Eye (tissue), 1 donor: ENCODE measurements at regions not wholly inside any gene's neighbourhood (a gene's known extent, or its start where the extent isn't known, plus 50 kb on each side); places are given as distances from the start of the nearest gene placed in this dataset.
A peak's percentile ranks its signal among the peaks of the same experiment; 100 is the strongest.
"Not testable (repeated sequence)": the region's sequence is repeated elsewhere in the genome, so short reads cannot be mapped to it uniquely, and the experiment has no call there.

Source experiments
- DNase-seq: peaks from one replicate; pipeline ENCODE4 v3.0.0-alpha.2; 2015

DNA sequence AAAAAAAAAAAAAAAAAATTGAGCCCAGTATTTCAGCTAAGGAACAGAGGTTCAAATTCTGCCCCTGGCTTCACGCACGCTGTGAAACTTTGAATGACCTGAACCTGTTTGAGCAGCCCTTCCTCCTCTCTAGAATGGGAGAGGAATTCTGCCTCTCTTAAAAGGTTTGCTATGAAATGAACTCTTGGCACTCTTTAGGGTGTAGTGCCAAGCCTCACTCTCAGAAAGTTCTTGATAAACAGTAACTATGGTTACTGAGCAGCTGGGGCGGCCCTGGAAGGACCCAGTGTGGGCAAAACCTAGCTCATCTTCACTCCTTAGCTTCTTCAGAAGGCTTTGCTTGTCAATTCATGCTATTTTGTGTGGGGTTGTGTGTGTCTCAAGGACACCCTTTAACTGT is 73.7 kb downstream of the GEMIN8 start:
- DNase-seq = no peak

DNA sequence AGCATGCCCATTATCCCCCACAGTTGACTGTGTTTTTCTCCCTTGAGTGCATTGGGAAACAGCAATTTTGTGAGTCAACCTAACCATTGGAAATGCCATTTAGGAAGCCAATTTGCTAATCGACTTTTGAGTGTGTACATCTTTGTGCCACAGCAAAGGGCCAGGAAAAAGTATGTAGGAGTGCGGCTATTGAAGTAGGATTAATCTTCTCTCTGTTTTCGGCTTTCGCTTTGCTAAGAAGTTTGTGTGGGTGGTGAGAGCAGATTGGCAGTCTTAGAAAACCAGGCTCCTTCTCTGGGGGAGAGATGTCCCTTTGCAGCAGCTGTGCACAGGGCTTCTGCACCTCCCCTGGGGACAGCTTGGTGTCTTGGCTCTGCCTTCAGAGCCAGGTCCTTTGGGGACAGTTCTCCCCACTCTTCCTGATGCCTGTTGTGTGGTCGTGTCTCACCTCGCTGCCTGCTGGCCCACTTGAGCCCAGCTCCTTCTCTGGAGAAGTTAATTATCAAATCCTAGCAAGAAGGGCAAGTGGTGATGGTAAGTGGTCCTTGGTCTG is 74.5 kb downstream of the GEMIN8 start:
- no peak for DNase-seq

DNA sequence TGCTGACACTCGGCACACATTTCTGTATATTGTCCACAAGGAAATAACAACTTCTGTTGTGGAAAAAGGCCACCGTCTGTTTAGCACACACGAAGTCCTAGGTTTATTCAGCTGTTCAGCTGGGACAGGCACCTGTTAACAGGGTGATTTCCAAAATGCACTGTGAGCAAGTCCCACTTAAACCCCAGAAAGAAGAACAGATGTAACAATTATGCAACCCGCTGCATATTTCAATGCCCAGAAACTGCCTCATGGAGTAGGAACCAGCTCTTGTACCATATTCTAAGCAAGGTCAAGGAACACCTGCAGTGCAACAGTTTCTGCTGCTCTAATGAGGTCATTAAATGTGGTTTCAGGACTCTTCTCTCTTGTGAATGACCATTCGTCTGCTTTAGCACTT is 77.1 kb downstream of the GEMIN8 start:
- peak; percentile 28 for DNase-seq

DNA sequence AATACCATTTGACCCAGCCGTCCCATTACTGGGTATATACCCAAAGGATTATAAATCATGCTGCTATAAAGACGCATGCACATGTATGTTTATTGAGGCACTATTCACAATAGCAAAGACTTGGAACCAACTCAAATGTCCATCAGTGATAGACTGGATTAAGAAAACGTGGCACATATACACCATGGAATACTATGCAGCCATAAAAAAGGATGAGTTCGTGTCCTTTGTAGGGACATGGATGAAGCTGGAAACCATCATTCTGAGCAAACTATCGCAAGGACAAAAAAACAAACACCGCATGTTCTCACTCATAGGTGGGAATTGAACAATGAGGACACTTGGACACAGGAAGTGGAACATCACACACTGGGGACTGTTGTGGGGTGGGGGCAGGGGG is 83.5 kb downstream of the GEMIN8 start:
- not testable (repeated sequence) for DNase-seq

DNA sequence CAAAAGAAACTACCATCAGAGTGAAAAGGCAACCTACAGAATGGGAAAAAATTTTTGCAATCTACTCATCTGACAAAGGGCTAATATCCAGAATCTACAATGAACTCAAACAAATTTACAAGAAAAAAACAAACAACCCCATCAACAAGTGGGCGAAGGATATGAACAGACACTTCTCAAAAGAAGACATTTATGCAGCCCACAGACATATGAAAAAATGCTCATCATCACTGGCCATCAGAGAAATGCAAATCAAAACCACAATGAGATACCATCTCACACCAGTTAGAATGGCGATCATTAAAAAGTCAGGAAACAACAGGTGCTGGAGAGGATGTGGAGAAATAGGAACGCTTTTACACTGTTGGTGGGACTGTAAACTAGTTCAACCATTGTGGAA is 83.9 kb downstream of the GEMIN8 start:
- DNase-seq = not testable (repeated sequence)

DNA sequence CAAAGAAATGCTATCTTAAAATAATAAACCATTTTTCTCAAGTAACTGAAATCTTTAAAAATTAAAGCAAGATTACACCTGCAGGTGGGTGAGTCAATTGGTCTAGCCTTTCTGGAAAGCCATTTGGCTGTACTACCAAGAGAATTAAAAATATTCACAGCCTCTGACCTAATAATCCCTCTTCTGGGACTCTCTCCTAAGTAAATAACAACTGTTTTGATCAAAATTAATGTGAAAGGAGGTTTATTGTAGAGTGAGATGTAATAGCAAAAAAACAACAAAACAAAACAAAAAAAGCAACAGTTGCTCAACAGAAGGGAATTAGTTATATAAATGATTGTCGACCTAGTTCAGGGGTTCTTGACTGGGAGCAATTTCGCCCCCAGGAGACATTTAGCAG is 89.0 kb downstream of the GEMIN8 start:
- DNase-seq = no peak

DNA sequence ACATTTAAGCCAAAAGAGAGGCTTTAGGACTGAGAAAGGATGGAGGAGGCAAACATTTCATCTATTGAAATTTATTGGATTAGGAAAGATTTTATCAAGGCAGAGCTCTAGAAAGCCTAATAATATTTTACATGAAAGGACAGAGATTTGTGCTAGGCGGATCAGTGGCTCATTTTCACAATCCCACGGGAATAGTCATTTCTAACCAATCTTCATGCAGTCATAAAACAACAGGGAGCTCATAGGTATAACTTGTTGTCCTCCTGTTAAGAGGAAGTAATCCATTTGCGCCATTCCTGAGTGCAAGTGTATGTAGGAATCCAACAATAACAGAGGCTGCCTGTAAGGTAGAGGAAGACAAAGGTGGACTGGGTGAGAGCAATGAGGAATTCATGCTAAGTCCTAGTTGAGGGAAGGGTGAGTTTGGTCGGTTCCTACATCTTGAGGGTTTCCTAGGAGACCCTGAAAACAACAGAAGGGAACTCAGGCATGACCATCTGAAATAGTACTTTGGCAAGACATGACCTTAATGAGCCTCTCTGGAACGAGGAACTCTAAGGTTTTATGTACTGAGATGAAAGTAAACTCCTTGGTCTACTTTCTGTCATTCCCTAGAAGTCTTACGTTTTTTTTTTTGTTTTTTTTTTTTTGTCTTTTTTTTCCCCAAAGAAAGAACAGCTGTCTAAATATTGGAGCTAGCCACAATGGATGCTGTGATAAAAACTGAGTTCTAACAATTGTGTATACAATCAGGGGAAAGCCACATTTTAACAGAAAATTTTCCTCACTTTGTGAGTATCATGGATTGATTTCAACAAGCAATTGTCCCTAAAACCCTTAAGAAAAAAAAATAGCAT is 89.7 kb downstream of the GEMIN8 start:
- DNase-seq = peak; percentile 32

DNA sequence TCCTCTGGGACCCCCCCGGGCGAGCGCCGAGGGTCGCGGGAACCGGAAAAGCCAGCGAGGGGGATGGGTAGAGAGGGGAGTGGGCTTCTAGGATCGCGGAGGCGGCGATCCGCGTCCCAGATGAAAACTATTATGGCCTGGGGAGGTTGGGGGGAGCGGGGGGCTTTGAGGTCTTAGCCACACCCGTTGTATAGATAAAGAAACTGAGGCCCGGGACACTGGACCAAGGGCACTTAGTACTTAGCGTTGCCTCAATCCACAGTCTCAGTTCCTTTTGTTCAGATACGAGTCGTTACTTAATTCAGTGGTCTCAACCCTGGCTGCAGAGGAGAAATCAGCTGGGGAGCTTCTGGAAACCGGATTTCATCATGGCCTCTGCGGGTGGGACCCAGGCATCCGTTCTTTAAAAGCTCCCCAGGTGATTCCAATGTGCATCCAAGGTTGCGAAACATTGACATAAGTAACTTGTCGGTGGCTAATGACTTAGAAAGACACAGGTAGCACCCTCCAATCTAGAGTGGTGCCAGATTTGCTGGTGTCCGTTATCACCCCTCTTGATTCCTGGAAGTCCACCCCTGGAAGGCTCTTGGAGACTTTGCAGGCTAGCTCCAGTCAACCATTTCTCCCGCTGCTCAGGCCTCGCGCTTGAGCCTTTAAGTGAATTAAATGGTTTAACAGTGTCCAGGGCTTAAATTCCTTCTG is 90.7 kb downstream of the GEMIN8 start:
- no peak for DNase-seq

DNA sequence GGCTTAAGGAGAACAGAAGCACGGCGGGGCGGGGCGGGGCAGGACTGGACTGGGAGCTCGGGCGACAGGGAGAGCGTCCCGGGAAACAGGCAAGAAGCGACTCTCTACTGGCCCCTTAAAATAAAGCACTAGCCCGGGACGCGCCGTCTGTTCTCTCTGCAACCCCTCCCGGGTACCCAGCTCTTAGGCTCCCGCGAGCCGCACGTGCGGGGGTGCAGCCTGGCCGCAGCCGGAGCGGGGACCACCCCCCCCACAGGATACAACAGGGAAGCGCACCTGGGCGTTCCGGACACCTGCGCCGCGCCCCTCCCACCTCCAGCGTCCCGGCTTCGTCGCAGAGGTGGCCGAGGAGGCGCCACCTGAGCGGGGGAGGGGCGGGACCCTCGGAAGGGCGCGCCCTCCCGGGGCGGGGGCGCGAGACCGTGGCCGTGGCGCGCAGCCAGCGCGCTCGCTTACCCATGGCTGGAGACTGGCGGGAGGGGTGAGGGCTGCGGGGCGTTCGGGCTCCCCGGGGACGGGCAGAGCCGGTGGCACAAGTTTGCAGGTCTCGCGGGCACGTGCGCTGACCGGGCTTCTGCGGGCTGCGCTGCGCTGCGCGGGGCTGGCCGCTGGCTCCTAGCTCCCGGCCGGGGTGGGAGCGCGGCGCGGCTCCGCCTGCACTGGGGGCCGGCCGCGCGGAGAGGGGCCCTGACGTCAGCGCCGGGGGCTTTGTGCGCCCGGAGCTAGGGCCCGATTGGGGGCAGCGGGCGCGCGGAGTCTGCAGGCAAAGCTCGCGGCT is 91.5 kb downstream of the GEMIN8 start:
- peak; percentile 68 for DNase-seq

DNA sequence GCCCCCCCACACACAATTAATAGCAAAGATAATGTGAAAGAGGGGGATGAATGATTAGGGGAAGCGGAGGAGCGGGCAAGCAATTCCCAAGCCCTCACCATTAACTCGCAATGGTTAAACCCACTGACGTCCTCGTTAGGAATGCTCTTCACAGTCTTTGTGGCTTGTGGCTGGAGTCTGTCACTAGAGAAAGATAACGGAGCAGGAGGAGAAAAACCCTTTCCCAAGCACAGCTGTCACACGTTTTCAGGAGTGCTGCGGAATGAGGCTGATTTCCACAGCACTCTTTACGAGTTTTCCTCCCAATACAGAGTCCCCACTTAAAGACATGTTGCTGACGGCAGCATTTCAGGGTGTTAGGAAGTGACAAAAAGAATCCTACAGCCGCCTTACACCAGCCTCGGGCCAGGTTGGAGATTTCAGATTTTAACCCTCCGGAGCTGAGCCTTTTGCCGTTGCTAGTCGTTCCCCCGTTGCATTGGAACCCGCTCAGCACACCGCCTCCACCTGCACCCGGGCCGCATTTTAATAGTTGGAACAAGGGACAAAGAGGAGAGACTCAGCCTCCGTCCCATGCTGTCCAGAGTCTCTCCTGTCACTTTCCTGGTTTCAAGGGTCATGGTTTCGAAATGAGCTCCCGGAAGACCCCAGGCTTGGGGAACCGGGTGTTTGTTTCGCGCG is 92.2 kb downstream of the GEMIN8 start:
- DNase-seq = peak; percentile 68

DNA sequence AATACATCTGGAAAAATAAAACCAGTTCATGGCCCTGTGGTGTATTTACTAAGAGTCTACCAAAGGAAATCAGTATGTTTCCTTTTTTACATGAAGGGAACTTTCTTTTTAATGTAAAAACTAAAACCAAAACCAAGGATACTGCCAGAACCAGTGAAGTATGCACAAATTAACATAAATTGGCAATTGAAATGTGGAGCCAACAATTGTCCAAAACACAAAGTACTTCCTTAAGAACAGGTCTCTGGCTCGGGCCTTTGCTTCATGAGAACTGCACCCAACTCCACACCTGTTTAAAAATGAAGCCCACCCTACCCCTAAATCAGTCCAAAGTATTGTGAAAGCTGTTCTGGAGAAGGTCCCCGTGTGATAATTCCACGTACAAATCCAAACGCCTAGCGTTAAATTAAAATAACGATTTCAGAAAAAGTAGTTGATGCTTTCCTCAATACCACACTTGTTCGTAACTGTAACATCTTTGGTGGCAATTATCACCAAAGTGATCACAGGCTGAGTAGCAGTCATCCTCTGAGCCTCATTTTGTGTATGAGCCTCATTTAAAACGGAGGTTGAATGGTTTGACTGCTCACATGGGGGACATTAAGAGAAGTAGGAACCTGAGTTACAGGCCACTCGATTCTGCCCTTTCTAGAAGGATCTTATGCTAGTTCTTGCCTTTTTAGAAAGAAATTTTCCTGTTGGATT is 93.0 kb downstream of the GEMIN8 start:
- peak; percentile 22 for DNase-seq

DNA sequence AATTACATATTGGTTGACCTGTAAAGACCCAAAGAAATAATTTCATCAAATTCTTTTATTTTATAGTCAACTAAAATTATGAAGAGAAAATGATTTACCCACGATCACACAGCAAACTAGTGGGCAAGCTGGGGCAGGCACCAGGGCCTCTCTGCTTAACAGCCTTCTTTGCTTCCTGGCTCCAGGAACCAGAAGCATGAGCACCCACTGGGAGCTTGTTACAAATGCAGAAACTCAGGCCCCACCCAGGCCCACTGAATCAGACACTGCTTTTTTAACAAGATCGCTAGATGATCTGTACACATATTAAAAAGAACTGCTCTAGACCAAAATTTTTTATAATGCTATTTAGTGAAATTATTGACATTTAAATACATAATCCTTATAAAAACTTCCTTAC is 95.0 kb downstream of the GEMIN8 start:
- DNase-seq = no peak

DNA sequence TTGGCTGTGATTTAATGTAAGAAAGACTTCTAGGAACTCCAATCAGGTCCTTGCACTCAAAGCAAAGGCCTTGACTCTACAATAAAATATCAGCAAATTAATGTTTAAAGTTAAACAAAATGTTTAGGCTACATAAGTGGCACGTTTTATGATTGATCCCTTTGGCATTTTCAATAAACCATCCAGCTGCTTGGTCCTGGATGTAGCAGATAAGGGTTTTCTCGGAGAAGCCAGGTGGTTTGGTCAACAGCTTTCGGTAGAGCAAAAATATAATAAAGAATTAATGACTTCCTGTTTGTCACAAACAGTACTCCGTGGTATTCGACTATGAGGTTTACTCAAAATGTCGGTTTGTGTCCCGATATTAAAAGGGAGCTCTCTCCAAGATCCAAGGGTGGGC is 95.8 kb downstream of the GEMIN8 start:
- DNase-seq = no peak

DNA sequence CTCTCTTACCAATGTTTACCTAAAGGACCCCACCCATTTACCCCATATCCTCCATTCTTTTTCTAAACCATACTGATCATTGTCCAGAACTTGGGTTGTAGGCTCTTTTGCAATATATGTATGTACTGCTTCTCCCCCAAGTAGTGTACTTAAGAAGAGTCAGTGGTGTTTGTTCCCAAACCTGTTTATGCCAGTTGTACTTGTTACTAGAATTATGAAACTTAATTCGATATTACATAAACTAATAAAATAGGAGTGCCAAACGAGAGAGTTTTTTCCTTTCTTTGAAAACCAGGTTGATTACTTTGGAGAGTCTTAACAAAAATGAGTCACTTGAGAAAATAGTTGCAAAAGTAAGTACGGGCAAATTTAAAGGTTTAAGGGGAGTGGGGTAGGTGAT is 96.3 kb downstream of the GEMIN8 start:
- no peak for DNase-seq

DNA sequence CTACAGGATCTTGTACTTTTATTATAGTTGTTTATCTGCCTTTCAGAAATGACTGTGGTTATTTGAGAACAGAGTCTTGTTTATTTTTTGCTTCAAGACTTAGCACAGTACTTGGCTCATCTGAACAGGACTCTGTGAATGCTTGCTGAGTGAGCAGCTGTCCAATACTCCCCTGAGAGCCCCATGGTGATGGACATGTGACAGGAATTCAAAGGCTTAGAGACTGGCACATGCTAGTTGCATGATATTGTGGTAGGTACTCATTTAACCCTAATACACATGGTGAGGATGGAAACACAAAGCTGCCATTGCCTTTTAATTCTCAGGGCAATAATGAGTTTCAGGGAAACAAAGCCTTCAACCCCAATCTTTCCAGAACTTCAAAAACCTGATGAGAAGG is 97.3 kb downstream of the GEMIN8 start:
- no peak for DNase-seq

DNA sequence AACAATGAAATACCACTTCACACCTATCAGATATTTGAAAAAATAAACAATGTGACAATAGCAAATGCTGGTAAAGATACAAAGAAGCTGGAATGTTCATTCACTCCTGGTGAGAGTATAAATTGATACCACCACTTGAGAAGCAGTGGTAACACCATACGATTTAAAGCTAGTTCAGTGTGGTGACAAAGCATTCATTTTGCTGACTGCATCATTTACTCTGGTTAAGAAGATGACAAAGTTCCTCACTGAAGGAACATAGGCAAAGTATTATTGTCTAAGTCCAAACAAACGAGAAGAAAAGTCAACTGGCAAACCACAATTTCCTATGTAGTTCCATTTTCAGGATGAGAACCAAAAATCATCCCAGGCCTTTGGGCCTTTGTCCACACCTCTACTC is 102.5 kb downstream of the GEMIN8 start:
- DNase-seq = no peak

DNA sequence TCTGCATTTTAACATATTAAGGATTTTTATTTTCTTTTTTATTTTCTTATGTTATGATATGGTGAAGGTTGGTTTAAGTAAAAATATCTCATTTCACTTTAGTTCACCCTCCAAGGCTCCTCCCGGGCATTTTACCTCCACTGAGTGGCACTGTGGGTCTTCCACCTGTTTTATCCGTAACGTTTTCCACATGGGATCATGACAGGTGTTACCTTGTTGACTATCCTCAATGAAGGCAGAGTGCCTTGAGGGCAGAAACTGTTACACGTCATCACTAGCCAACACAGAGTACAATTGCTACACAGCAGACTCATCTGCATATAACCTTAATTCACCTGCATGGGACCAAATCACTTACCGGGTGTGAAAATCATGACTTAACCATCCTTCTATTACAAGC is 105.8 kb downstream of the GEMIN8 start:
- no peak for DNase-seq

DNA sequence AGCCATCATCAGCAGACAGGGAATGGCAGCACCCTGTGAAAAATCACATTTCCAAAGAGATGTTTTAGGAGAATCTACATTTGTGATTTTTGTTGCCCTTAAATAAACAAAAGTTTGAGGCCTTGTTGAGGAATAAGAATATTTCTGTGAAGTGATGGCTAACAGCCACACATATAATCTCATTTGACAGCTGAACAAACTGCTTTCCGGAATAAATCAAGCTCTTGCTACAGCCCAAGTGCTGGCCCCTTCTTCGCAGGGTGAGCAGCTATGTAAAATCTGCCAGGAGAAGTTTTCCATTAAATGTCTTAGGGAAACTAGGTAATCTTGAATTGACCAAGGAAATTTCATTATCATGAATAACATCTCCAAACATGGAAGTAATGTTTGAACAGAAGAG is 106.4 kb upstream of the GPM6B start:
- peak; percentile 16 for DNase-seq

DNA sequence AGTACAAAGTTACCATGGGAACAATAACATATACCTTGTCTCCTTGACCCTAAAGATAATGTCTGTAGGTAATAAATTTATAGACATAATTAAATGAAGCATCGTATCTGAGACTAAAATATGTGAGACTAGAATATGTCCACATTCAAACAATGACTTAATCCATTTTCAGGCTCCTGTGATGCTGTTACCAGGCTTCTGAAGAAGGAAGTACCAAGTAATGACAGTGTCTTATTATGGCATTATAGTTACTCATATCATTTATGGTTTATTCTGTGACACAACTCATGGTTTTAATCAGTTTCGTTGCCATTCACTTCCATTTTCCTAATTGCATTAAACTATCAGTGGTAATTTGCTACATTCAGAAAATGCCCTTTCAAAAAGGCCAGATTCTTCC is 100.6 kb upstream of the GPM6B start:
- DNase-seq = no peak

DNA sequence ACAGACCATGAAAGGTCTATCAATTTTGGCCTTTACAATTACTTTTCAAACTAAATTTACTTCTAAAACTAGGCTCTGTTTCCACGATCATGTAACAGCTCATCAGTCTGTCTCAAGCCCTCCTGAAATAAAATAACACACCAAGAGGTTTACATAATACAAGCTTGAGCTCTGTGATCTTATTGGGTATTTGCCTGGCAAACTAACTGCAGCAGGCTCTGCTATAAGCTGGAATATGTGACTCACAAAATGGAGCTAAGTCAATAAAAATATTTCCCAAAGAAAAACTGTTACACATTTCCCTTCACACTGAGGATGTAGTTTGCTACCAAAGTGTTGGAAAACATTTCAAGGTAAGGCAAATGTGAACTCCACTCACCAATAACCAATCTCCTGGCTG is 94.7 kb upstream of the GPM6B start:
- DNase-seq = no peak

DNA sequence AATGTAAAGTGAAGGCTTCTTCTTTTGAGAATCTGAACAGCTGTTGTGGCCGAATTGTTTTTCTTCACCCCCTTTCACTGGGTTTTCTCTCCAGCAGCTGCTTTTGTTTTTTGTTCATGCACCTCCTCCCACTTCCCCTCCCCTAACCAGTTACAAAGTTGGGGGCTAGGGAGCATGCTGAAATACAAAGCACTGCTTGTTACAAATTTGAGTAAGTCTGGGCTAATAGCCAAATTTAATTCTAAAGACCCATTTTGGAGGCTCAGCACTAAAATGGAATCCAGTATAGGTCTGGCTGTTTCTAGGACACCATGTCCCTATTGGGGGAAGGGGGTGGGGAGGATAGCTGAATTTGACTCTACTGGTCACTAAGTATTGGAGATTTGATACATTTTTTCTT is 89.2 kb upstream of the GPM6B start:
- peak; percentile 27 for DNase-seq

DNA sequence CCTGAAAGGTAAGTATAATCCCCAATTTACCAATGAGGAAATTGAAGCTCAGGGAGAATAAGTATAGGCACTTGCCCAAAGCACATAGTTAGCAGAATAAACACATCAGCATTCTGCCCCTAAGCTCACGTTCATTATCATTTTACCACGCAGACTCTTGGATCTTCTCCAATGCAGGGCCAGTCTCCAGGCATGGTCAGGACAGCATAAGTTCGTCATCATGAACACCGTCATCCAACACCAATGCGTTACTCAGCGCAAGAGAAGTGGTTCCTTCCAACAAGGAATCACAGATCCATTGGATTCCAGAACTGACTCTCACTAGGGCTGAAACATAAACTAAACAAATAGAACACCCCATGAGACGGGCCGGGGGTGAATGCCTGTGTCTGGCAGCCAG is 86.5 kb upstream of the GPM6B start:
- DNase-seq = no peak
